H1 (cell line): ENCODE measurements at regions not wholly inside any gene's neighbourhood (a gene's known extent, or its start where the extent isn't known, plus 50 kb on each side); places are given as distances from the start of the nearest gene placed in this dataset.

Source experiments
- ATF3 ChIP-seq: IDR thresholded peaks from 2 replicates; pipeline ENCODE4 v1.6.1; 2011; ENCODE audit warnings: low read depth, mild to moderate bottlenecking, low read length; ENCODE audit not compliant: insufficient read depth
- KDM5A ChIP-seq: fragments of 200-600 bp; IDR thresholded peaks from 2 replicates; pipeline ENCODE4 v1.7.1; 2012; ENCODE audit warnings: mild to moderate bottlenecking, low read length, inconsistent platforms, mixed read lengths
- SIX5 ChIP-seq: IDR thresholded peaks from 2 replicates; pipeline ENCODE4 v1.6.1; 2011; ENCODE audit warnings: mild to moderate bottlenecking, low read depth, low read length

- no peak for TF ChIP-seq ATF3
- no peak for TF ChIP-seq KDM5A
- TF ChIP-seq SIX5 = no peak
Measured at GRCh38 chr1:208848854-208849253, 604.7 kb upstream of the PLXNA2 start (continued).
